Loucy (cell line): ENCODE measurements at regions not wholly inside any gene's neighbourhood (a gene's known extent, or its start where the extent isn't known, plus 50 kb on each side); places are given as distances from the start of the nearest gene placed in this dataset.

ENCODE experiments used
- H2AFZ ChIP-seq: fragments of 200-600 bp; sonication (generic); 2 replicates; pipeline ENCODE4 v1.6.0; 2016; ENCODE audit warnings: antibody characterized with exemption, mild to moderate bottlenecking, low read length, moderate library complexity
- H3F3A ChIP-seq: fragments of 200-600 bp; 2 replicates; pipeline ENCODE4 v1.6.0; 2016; ENCODE audit warnings: antibody characterized with exemption, low read depth, mild to moderate bottlenecking
- H3K27me3 ChIP-seq: fragments of 200-600 bp; sonication (generic); 2 replicates; pipeline ENCODE4 v1.6.1; 2014; ENCODE audit warnings: low read length, mild to moderate bottlenecking; ENCODE audit not compliant: insufficient read depth, poor library complexity, severe bottlenecking
- H3K36me3 ChIP-seq: fragments of 200-600 bp; sonication (generic); 2 replicates; pipeline ENCODE4 v1.6.1; 2016; ENCODE audit warnings: low read length; ENCODE audit not compliant: insufficient read depth
- H3K4me1 ChIP-seq: fragments of 200-600 bp; sonication (generic); 2 replicates; pipeline ENCODE4 v1.5.1; 2014; ENCODE audit warnings: low read length, mild to moderate bottlenecking; ENCODE audit not compliant: insufficient read depth, poor library complexity, severe bottlenecking
- H3K4me2 ChIP-seq: fragments of 200-600 bp; sonication (generic); 2 replicates; pipeline ENCODE4 v1.6.0; 2014; ENCODE audit warnings: antibody characterized with exemption, low read length, low read depth, mild to moderate bottlenecking; ENCODE audit not compliant: poor library complexity, severe bottlenecking
- H3K4me3 ChIP-seq: fragments of 200-600 bp; sonication (generic); 2 replicates; pipeline ENCODE4 v1.5.1; 2014; ENCODE audit warnings: low read length, mild to moderate bottlenecking, mixed read lengths; ENCODE audit not compliant: poor library complexity, severe bottlenecking
- H3K79me2 ChIP-seq: fragments of 200-600 bp; sonication (generic); 2 replicates; pipeline ENCODE4 v1.6.1; 2014; ENCODE audit warnings: low read length; ENCODE audit not compliant: insufficient read depth
- H3K9ac ChIP-seq: fragments of 200-600 bp; sonication (generic); 2 replicates; pipeline ENCODE4 v1.6.0; 2014; ENCODE audit warnings: mild to moderate bottlenecking, low read depth, low read length, moderate library complexity; ENCODE audit not compliant: poor library complexity, severe bottlenecking
- H3K9me2 ChIP-seq: fragments of 200-600 bp; sonication (generic); replicated peaks from 2 replicates; pipeline ENCODE4 v1.6.1; 2016; ENCODE audit warnings: low read depth, low read length, mixed read lengths
- H3K9me3 ChIP-seq: fragments of 200-600 bp; sonication (generic); 2 replicates; pipeline ENCODE4 v1.6.1; 2014; ENCODE audit warnings: mild to moderate bottlenecking, antibody characterized with exemption, low read length, low read depth; ENCODE audit not compliant: insufficient read depth
- H4K20me1 ChIP-seq: fragments of 200-600 bp; sonication (generic); 2 replicates; pipeline ENCODE4 v1.6.0; 2014; ENCODE audit warnings: antibody characterized with exemption, low read length, mild to moderate bottlenecking; ENCODE audit not compliant: insufficient read depth, poor library complexity, severe bottlenecking
- CTCF ChIP-seq: fragments of 200-600 bp; sonication (generic); conservative IDR thresholded peaks from 2 replicates; pipeline ENCODE4 v1.5.1; 2014; ENCODE audit warnings: mild to moderate bottlenecking, antibody characterized with exemption, low read length
- EZH2phosphoT487 ChIP-seq: fragments of 200-600 bp; IDR thresholded peaks from 2 replicates; pipeline ENCODE4 v1.6.1; 2018; ENCODE audit warnings: antibody characterized with exemption, mild to moderate bottlenecking, moderate library complexity, borderline replicate concordance

GRCh38 chr12:24278832-24279231 is 329.4 kb upstream of the SOX5 start:
- no peaks in the 10 kb centered on the region for H3F3A ChIP-seq
- no peak overlapping the region for H3K9ac ChIP-seq
- H3K79me2 ChIP-seq: no peaks in the 10 kb centered on the region
- no peaks in the 10 kb centered on the region for H4K20me1 ChIP-seq
- no peaks in the 10 kb centered on the region for H3K9me2 ChIP-seq
- no peaks in the 10 kb centered on the region for H3K36me3 ChIP-seq
- no peak overlapping the region for H2AFZ ChIP-seq
- H3K9me3 ChIP-seq: no peaks in the 10 kb centered on the region
- no peak overlapping the region for H3K4me2 ChIP-seq
- H3K4me3 ChIP-seq: no peak overlapping the region
- peaks cover 5% of the 10 kb centered on the region for H3K4me1 ChIP-seq
- TF ChIP-seq CTCF: peak; percentile 33; the same call in 1 of the 2 replicates
- no peak for TF ChIP-seq EZH2phosphoT487
- no peaks in the 10 kb centered on the region for H3K27me3 ChIP-seq

- no peak for TF ChIP-seq CTCF
- TF ChIP-seq EZH2phosphoT487: no peak
- no peaks in the 10 kb centered on the region for H3K4me1 ChIP-seq
- no peaks in the 10 kb centered on the region for H3K79me2 ChIP-seq
- H4K20me1 ChIP-seq: no peaks in the 10 kb centered on the region
- no peaks in the 10 kb centered on the region for H3K27me3 ChIP-seq
- H3K4me3 ChIP-seq: no peak overlapping the region
- no peaks in the 10 kb centered on the region for H3K36me3 ChIP-seq
- no peaks in the 10 kb centered on the region for H3K9me2 ChIP-seq
- no peak overlapping the region for H2AFZ ChIP-seq
- no peak overlapping the region for H3K9ac ChIP-seq
- no peak overlapping the region for H3K4me2 ChIP-seq
- H3F3A ChIP-seq: no peaks in the 10 kb centered on the region
- H3K9me3 ChIP-seq: no peaks in the 10 kb centered on the region
Observed at GRCh38 chr12:24270965-24271364, 321.5 kb upstream of the SOX5 start.

- no peak overlapping the region for H3K4me2 ChIP-seq
- no peaks in the 10 kb centered on the region for H3K9me2 ChIP-seq
Observed at GRCh38 chr12:24270464-24270863, 321.0 kb upstream of the SOX5 start.

More at GRCh38 chr12:24270464-24270863, 321.0 kb upstream of the SOX5 start:
- Histone ChIP-seq H2AFZ (no peak overlapping the region), H3K9me3 (no peaks in the 10 kb centered on the region), H3K4me1 (no peaks in the 10 kb centered on the region), H3F3A (no peaks in the 10 kb centered on the region), H3K9ac (no peak overlapping the region), H3K79me2 (no peaks in the 10 kb centered on the region), H3K36me3 (no peaks in the 10 kb centered on the region), H3K4me3 (no peak overlapping the region), H4K20me1 (no peaks in the 10 kb centered on the region), H3K27me3 (no peaks in the 10 kb centered on the region)
- no peak for TF ChIP-seq EZH2phosphoT487
- TF ChIP-seq CTCF: no peak
